ENCODE measurements at regions not wholly inside any gene's neighbourhood (a gene's known extent, or its start where the extent isn't known, plus 50 kb on each side); places are given as distances from the start of the nearest gene placed in this dataset.

DNA sequence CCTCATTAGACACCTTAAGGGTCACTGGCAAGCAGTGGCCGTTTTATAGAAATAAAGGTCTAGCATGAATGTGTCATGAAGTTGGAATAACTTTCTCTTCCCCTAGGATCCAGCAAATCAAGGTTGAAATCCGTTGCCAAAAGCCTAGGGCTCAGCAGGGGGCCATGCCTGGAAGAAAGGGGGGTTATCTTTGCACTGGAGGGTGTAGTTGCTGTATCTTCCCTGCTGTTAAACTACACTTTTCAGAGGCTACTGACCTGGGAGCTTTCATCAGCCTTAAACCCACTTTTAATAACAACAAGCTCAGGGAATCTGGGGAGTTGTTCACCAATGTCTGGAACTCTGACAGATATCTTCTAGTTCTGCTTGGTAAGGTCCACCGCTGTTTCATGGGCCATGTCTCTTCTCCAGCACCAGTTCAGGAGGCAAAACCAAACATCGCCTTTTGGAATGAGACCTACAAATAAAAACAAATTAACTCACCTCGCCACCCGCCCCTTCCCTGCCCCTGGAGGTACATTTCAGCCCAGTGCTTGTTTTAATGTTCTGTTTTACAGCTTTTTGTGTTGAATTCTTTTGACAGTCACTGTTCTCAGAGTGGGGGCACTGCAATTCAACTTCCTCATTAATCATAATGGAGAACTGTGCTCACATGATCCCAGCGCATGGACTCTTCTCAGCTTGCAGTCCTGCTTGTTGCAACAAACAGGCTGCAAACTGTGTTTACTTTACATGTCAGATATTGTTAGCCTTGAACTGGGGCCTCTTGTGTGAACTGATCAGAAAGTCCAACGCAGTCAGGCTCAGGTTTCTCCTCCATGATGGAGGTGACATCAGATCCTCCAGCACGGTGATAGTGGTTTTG, 508.7 kb downstream of the KCNJ2 start:
- DNase-seq (ENCODE audit: low spot score): no peak
- no peak for TF ChIP-seq TAF1 (conservative IDR thresholded peaks at IDR 0.05)
- peak; percentile 13 to 30 for TF ChIP-seq RAD21 (IDR thresholded peaks at IDR 0.05)
- TF ChIP-seq, protein P1, sequence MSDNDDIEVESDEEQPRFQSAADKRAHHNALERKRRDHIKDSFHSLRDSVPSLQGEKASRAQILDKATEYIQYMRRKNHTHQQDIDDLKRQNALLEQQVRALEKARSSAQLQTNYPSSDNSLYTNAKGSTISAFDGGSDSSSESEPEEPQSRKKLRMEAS (IDR thresholded peaks at IDR 0.05): peak; percentile 85
- TF ChIP-seq, protein P2, sequence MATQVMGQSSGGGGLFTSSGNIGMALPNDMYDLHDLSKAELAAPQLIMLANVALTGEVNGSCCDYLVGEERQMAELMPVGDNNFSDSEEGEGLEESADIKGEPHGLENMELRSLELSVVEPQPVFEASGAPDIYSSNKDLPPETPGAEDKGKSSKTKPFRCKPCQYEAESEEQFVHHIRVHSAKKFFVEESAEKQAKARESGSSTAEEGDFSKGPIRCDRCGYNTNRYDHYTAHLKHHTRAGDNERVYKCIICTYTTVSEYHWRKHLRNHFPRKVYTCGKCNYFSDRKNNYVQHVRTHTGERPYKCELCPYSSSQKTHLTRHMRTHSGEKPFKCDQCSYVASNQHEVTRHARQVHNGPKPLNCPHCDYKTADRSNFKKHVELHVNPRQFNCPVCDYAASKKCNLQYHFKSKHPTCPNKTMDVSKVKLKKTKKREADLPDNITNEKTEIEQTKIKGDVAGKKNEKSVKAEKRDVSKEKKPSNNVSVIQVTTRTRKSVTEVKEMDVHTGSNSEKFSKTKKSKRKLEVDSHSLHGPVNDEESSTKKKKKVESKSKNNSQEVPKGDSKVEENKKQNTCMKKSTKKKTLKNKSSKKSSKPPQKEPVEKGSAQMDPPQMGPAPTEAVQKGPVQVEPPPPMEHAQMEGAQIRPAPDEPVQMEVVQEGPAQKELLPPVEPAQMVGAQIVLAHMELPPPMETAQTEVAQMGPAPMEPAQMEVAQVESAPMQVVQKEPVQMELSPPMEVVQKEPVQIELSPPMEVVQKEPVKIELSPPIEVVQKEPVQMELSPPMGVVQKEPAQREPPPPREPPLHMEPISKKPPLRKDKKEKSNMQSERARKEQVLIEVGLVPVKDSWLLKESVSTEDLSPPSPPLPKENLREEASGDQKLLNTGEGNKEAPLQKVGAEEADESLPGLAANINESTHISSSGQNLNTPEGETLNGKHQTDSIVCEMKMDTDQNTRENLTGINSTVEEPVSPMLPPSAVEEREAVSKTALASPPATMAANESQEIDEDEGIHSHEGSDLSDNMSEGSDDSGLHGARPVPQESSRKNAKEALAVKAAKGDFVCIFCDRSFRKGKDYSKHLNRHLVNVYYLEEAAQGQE (IDR thresholded peaks at IDR 0.05): peak; percentile 63
- peak; percentile 53 for TF ChIP-seq HNF4G (IDR thresholded peaks at IDR 0.05)
- TF ChIP-seq, protein P3, sequence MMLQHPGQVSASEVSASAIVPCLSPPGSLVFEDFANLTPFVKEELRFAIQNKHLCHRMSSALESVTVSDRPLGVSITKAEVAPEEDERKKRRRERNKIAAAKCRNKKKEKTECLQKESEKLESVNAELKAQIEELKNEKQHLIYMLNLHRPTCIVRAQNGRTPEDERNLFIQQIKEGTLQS (IDR thresholded peaks at IDR 0.05): peak; percentile 45
- peak; percentile 91 for TF ChIP-seq FOXA1 (IDR thresholded peaks at IDR 0.05)
- TF ChIP-seq, protein P4, sequence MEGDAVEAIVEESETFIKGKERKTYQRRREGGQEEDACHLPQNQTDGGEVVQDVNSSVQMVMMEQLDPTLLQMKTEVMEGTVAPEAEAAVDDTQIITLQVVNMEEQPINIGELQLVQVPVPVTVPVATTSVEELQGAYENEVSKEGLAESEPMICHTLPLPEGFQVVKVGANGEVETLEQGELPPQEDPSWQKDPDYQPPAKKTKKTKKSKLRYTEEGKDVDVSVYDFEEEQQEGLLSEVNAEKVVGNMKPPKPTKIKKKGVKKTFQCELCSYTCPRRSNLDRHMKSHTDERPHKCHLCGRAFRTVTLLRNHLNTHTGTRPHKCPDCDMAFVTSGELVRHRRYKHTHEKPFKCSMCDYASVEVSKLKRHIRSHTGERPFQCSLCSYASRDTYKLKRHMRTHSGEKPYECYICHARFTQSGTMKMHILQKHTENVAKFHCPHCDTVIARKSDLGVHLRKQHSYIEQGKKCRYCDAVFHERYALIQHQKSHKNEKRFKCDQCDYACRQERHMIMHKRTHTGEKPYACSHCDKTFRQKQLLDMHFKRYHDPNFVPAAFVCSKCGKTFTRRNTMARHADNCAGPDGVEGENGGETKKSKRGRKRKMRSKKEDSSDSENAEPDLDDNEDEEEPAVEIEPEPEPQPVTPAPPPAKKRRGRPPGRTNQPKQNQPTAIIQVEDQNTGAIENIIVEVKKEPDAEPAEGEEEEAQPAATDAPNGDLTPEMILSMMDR (IDR thresholded peaks at IDR 0.05; ENCODE audit: low read depth, low read length, missing input control): no peak
- TF ChIP-seq FOXA2 (IDR thresholded peaks at IDR 0.05): peak; percentile 93
- no peak for TF ChIP-seq GABPA (IDR thresholded peaks at IDR 0.05 in 1 of 2, conservative IDR thresholded peaks at IDR 0.05 in 1 of 2)
- TF ChIP-seq NR2F2 (IDR thresholded peaks at IDR 0.05): no peak
- TF ChIP-seq, protein P5, sequence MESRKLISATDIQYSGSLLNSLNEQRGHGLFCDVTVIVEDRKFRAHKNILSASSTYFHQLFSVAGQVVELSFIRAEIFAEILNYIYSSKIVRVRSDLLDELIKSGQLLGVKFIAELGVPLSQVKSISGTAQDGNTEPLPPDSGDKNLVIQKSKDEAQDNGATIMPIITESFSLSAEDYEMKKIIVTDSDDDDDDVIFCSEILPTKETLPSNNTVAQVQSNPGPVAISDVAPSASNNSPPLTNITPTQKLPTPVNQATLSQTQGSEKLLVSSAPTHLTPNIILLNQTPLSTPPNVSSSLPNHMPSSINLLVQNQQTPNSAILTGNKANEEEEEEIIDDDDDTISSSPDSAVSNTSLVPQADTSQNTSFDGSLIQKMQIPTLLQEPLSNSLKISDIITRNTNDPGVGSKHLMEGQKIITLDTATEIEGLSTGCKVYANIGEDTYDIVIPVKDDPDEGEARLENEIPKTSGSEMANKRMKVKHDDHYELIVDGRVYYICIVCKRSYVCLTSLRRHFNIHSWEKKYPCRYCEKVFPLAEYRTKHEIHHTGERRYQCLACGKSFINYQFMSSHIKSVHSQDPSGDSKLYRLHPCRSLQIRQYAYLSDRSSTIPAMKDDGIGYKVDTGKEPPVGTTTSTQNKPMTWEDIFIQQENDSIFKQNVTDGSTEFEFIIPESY (IDR thresholded peaks at IDR 0.05): peak; percentile 77
- no peak for TF ChIP-seq EGR1 (IDR thresholded peaks at IDR 0.05; ENCODE audit: low read depth in 2 of 2)
- peak; percentile 93 to 96 for TF ChIP-seq HNF4A (conservative IDR thresholded peaks at IDR 0.05)
- peak; percentile 37 to 69 for TF ChIP-seq JUND (IDR thresholded peaks at IDR 0.05)
- TF ChIP-seq SP1 (IDR thresholded peaks at IDR 0.05): peak; percentile 86
- TF ChIP-seq RXRA (IDR thresholded peaks at IDR 0.05): peak; percentile 76 to 83
- TF ChIP-seq YY1 (IDR thresholded peaks at IDR 0.05): peak; percentile 88
- Histone ChIP-seq H3K9me3 (ENCODE audit: control insufficient read depth in 4 of 4, low read length in 3 of 4) (no peaks in the 10 kb centered on the region), H3K27ac (ENCODE audit: low read depth in 1 of 2, low read length in 2 of 2) (peak overlapping the region; percentile 23 to 43), H3K4me3 (ENCODE audit: low read depth in 1 of 3, low read length in 3 of 3) (no peak overlapping the region), H3K9ac (ENCODE audit: low read depth in 1 of 2, low read length in 2 of 2) (no peak overlapping the region), H3K27me3 (ENCODE audit: control insufficient read depth in 4 of 4, insufficient read depth in 4 of 4, low read length in 3 of 4) (no peaks in the 10 kb centered on the region), H3K4me1 (ENCODE audit: control insufficient read depth in 4 of 4, insufficient read depth in 4 of 4, low read length in 3 of 4) (peaks cover 8 to 34% (median 11%) of the 10 kb centered on the region in 4 donors), H3K36me3 (ENCODE audit: control insufficient read depth in 4 of 4, insufficient read depth in 3 of 4, low read depth in 1 of 4, low read length in 3 of 4) (no peaks in the 10 kb centered on the region)
- WGBS: 54% methylated on average over 9 of the region's 9 CpGs

Measured in liver (tissue), 8 donors.